ENCODE measurements at regions not wholly inside any gene's neighbourhood (a gene's known extent, or its start where the extent isn't known, plus 50 kb on each side); places are given as distances from the start of the nearest gene placed in this dataset.

DNA sequence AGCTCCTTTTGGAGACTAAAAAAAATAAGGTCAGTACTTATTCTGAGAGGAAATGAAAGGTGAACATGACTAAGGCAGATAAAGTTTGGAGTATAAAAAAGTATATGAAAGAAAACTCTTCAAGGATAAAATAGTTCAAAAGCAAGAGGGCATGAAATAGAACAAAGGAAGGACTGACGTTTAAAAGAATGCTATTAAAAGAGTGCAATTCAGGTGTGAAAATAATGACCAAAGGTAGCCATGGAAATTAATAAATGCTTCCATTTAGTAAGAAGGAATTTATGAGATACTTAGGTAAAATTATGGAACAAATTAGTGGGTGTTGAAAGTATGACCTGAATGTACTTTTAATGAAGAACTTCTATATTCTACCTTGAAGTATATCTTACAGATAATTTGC lies 128.2 kb upstream of the WDFY3 start:
- no peaks in the 10 kb centered on the region for H3F3A ChIP-seq (ENCODE audit: low read length, unreplicated experiment)
- intact Hi-C loops (cut with micrococcal nuclease), result no loop called here
- no peaks in the 10 kb centered on the region for H3K36me3 ChIP-seq (ENCODE audit: low read depth, low read length)
- no peak overlapping the region for H2AFZ ChIP-seq (ENCODE audit: low read length)
- ATAC-seq (no peak), DNase-seq (no peak)
- no peaks in the 10 kb centered on the region for H3K27me3 ChIP-seq (ENCODE audit: low read length)
- ChIA-PET CTCF (no interaction called here), POLR2A (ENCODE audit: unreplicated experiment) (interaction anchor here (0.6 kb wide), 1 partner anchor 13 kb away, joined by 4 read pairs; no protein-coding TSS in a partner anchor)
- no TSS peak for BruUV-seq (replicated peaks)
- no peak overlapping the region for H3K4me3 ChIP-seq (ENCODE audit: low read length)
- H4K20me1 ChIP-seq (ENCODE audit: low read length), result no peaks in the 10 kb centered on the region
- H3K9ac ChIP-seq (ENCODE audit: low read length), result no peak overlapping the region
- H3K9me2 ChIP-seq (replicated peaks; ENCODE audit: low read length), result no peaks in the 10 kb centered on the region
- no peaks in the 10 kb centered on the region for H3K9me3 ChIP-seq (ENCODE audit: low read length)
- no peaks in the 10 kb centered on the region for H3K4me1 ChIP-seq (ENCODE audit: insufficient read depth, low read length)
- H3K79me2 ChIP-seq (ENCODE audit: low read length), result no peaks in the 10 kb centered on the region
- TF ChIP-seq, protein P1, sequence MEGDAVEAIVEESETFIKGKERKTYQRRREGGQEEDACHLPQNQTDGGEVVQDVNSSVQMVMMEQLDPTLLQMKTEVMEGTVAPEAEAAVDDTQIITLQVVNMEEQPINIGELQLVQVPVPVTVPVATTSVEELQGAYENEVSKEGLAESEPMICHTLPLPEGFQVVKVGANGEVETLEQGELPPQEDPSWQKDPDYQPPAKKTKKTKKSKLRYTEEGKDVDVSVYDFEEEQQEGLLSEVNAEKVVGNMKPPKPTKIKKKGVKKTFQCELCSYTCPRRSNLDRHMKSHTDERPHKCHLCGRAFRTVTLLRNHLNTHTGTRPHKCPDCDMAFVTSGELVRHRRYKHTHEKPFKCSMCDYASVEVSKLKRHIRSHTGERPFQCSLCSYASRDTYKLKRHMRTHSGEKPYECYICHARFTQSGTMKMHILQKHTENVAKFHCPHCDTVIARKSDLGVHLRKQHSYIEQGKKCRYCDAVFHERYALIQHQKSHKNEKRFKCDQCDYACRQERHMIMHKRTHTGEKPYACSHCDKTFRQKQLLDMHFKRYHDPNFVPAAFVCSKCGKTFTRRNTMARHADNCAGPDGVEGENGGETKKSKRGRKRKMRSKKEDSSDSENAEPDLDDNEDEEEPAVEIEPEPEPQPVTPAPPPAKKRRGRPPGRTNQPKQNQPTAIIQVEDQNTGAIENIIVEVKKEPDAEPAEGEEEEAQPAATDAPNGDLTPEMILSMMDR (conservative IDR thresholded peaks at IDR 0.05; ENCODE audit: low read depth, low read length), result no peak
- no peak overlapping the region for H3K27ac ChIP-seq (ENCODE audit: low read length)
- no peak overlapping the region for H3K4me2 ChIP-seq (ENCODE audit: low read length)

- Histone ChIP-seq H3K9ac (ENCODE audit: low read length) (no peak overlapping the region), H3K4me2 (ENCODE audit: low read length) (no peak overlapping the region), H3K9me3 (ENCODE audit: low read length) (no peaks in the 10 kb centered on the region), H3K4me3 (ENCODE audit: low read length) (no peak overlapping the region), H3K27ac (ENCODE audit: low read length) (no peak overlapping the region), H3K79me2 (ENCODE audit: low read length) (no peaks in the 10 kb centered on the region), H2AFZ (ENCODE audit: low read length) (no peak overlapping the region), H3K4me1 (ENCODE audit: insufficient read depth, low read length) (no peaks in the 10 kb centered on the region), H3F3A (ENCODE audit: low read length, unreplicated experiment) (no peaks in the 10 kb centered on the region), H4K20me1 (ENCODE audit: low read length) (no peaks in the 10 kb centered on the region), H3K36me3 (ENCODE audit: low read depth, low read length) (no peaks in the 10 kb centered on the region), H3K9me2 (replicated peaks; ENCODE audit: low read length) (no peaks in the 10 kb centered on the region), H3K27me3 (ENCODE audit: low read length) (no peaks in the 10 kb centered on the region)
- TF ChIP-seq EZH2 (IDR thresholded peaks at IDR 0.05; ENCODE audit: low read length, unreplicated experiment), result no peak
- no TSS peak for BruUV-seq (replicated peaks)
- DNase-seq (no peak), ATAC-seq (no peak)
- ChIA-PET CTCF (no interaction called here), POLR2A (ENCODE audit: unreplicated experiment) (no interaction called here)
- intact Hi-C loops (cut with micrococcal nuclease), result no loop called here
Observed at GRCh38 chr4:85102606-85103005, 136.1 kb upstream of the WDFY3 start.

- TF ChIP-seq EZH2phosphoT487 (IDR thresholded peaks at IDR 0.05; ENCODE audit: borderline replicate concordance, low read length), result no peak
- TF ChIP-seq, protein P1 (conservative IDR thresholded peaks at IDR 0.05; ENCODE audit: low read depth, low read length), result no peak
- no peak for TF ChIP-seq EZH2 (IDR thresholded peaks at IDR 0.05; ENCODE audit: low read length, unreplicated experiment)
Observed at GRCh38 chr4:85106166-85106565, 139.7 kb upstream of the WDFY3 start.

More at GRCh38 chr4:85106166-85106565, 139.7 kb upstream of the WDFY3 start:
- H3K4me2 ChIP-seq (ENCODE audit: low read length), result no peak overlapping the region
- no peaks in the 10 kb centered on the region for H3F3A ChIP-seq (ENCODE audit: low read length, unreplicated experiment)
- ChIA-PET POLR2A (ENCODE audit: unreplicated experiment) (no interaction called here), CTCF (no interaction called here)
- ATAC-seq (no peak), DNase-seq (no peak)
- no peaks in the 10 kb centered on the region for H3K9me2 ChIP-seq (replicated peaks; ENCODE audit: low read length)
- H3K9ac ChIP-seq (ENCODE audit: low read length), result no peak overlapping the region
- no peaks in the 10 kb centered on the region for H4K20me1 ChIP-seq (ENCODE audit: low read length)
- H3K79me2 ChIP-seq (ENCODE audit: low read length), result no peaks in the 10 kb centered on the region
- intact Hi-C loops (cut with micrococcal nuclease), result no loop called here
- H3K4me3 ChIP-seq (ENCODE audit: low read length), result no peak overlapping the region
- H3K36me3 ChIP-seq (ENCODE audit: low read depth, low read length), result no peaks in the 10 kb centered on the region
- BruUV-seq (replicated peaks), result no TSS peak
- H3K4me1 ChIP-seq (ENCODE audit: insufficient read depth, low read length), result no peaks in the 10 kb centered on the region
- H3K27ac ChIP-seq (ENCODE audit: low read length), result no peak overlapping the region
- H2AFZ ChIP-seq (ENCODE audit: low read length), result no peak overlapping the region
- H3K27me3 ChIP-seq (ENCODE audit: low read length), result no peaks in the 10 kb centered on the region
- no peaks in the 10 kb centered on the region for H3K9me3 ChIP-seq (ENCODE audit: low read length)
